ENCODE measurements at regions not wholly inside any gene's neighbourhood (a gene's known extent, or its start where the extent isn't known, plus 50 kb on each side); places are given as distances from the start of the nearest gene placed in this dataset.

GRCh38 chr10:42482411-42482810 lies 156.0 kb downstream of the ZNF33B start:
- TF ChIP-seq CTCF (IDR thresholded peaks at IDR 0.05) (no peak), POLR2AphosphoS5 (IDR thresholded peaks at IDR 0.05) (no peak)

Measured in breast epithelium (tissue), 3 donors.